Stimulated activated CD4-positive, alpha-beta T cell treated with anti-CD3 and anti-CD28 coated beads, Interleukin-2, amount 100 ng/mL, for 4 hours (primary cell): ENCODE measurements at regions not wholly inside any gene's neighbourhood (a gene's known extent, or its start where the extent isn't known, plus 50 kb on each side); places are given as distances from the start of the nearest gene placed in this dataset.

Experiments used
- DNase-seq: peaks from one replicate; pipeline ENCODE4 v3.0.0-alpha.2; 2020; ENCODE audit warnings: low read depth

GRCh38 chr17:34091975-34092374 lies 163.1 kb upstream of the CCL2 start:
- no peak for DNase-seq

- DNase-seq, result no peak
Measured at GRCh38 chr17:34095106-34095505, 160.0 kb upstream of the CCL2 start.

- DNase-seq, result no peak
Measured at GRCh38 chr17:34098699-34099098, 156.4 kb upstream of the CCL2 start.

- no peak for DNase-seq
Measured at GRCh38 chr17:34099859-34100515, 155.1 kb upstream of the CCL2 start.

- no peak for DNase-seq
Measured at GRCh38 chr17:34107019-34107418, 148.1 kb upstream of the CCL2 start.

GRCh38 chr17:34110315-34110714 lies 144.8 kb upstream of the CCL2 start:
- no peak for DNase-seq

GRCh38 chr17:34113089-34113488 lies 142.0 kb upstream of the CCL2 start:
- no peak for DNase-seq

GRCh38 chr17:34114174-34114573 lies 140.9 kb upstream of the CCL2 start:
- no peak for DNase-seq

- no peak for DNase-seq
Measured at GRCh38 chr17:34116306-34116705, 138.8 kb upstream of the CCL2 start.

GRCh38 chr17:34117332-34117731 lies 137.8 kb upstream of the CCL2 start:
- no peak for DNase-seq

- DNase-seq, result no peak
Measured at GRCh38 chr17:34117811-34118210, 137.3 kb upstream of the CCL2 start.

- DNase-seq, result no peak
Measured at GRCh38 chr17:34118564-34118963, 136.5 kb upstream of the CCL2 start.

- no peak for DNase-seq
Measured at GRCh38 chr17:34121311-34121710, 133.8 kb upstream of the CCL2 start.

- DNase-seq, result no peak
Measured at GRCh38 chr17:34122515-34122914, 132.6 kb upstream of the CCL2 start.

- DNase-seq, result no peak
Measured at GRCh38 chr17:34125010-34125409, 130.1 kb upstream of the CCL2 start.

- DNase-seq, result no peak
Measured at GRCh38 chr17:34125921-34126320, 129.2 kb upstream of the CCL2 start.

GRCh38 chr17:34126496-34126895 lies 128.6 kb upstream of the CCL2 start:
- no peak for DNase-seq

- no peak for DNase-seq
Measured at GRCh38 chr17:34126965-34127364, 128.1 kb upstream of the CCL2 start.

GRCh38 chr17:34130544-34130943 lies 124.5 kb upstream of the CCL2 start:
- DNase-seq, result no peak

GRCh38 chr17:34131386-34131785 lies 123.7 kb upstream of the CCL2 start:
- DNase-seq, result no peak

- DNase-seq, result no peak
Measured at GRCh38 chr17:34133350-34133749, 121.7 kb upstream of the CCL2 start.

GRCh38 chr17:34135841-34136240 lies 119.2 kb upstream of the CCL2 start:
- no peak for DNase-seq

- DNase-seq, result no peak
Measured at GRCh38 chr17:34140006-34140405, 115.1 kb upstream of the CCL2 start.

- DNase-seq, result no peak
Measured at GRCh38 chr17:34141590-34141989, 113.5 kb upstream of the CCL2 start.

GRCh38 chr17:34143430-34143829 lies 111.7 kb upstream of the CCL2 start:
- no peak for DNase-seq
